NCI-H1092 (cell line): ENCODE measurements at regions not wholly inside any gene's neighbourhood (a gene's known extent, or its start where the extent isn't known, plus 50 kb on each side); places are given as distances from the start of the nearest gene placed in this dataset.

ENCODE experiments used
- DNase-seq: peaks from one replicate; lab custom pipeline; 2025; lab: John Stamatoyannopoulos, UW

DNA sequence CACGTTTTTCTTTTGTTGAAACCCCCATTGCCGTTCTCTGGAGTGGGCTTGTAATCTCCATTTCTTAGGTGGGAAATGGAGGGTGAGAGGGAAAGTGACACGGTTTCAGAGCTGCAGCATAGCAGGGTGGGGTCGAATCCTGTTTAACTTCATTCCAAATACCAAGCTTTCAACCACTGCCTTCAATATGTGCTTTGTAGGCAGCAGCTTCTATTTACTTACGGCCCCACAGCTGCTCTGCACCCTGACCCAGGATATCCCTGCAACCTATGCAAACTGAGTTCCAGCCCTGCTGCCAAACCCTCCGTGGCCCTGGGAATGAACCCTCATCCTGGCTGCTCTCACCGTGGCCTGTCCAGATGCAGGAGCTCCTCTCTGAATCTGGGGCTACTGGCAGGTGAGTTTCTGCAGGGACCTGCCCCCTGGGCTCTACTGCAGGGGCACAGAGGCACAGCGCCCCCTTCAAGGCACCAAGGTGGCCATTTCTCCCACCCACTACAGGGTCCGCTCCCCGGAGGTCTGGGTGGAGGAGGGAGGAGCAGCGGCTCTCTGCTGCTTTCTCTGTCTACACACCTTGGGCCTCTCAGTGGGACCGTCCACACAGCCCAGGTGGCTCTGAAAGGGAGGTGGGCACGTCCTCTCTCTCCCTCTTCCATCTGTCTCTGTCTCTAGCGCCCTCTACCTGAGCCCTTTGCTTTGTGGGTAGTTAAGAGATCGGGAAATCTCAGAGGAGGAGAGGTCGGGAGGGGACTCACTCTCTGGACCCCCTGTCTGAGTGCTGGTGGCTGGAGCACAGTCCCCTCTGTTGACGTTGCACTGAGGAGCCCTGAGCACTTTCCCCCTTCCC lies 279.1 kb downstream of the BRD1 start:
- DNase-seq: no peak

DNA sequence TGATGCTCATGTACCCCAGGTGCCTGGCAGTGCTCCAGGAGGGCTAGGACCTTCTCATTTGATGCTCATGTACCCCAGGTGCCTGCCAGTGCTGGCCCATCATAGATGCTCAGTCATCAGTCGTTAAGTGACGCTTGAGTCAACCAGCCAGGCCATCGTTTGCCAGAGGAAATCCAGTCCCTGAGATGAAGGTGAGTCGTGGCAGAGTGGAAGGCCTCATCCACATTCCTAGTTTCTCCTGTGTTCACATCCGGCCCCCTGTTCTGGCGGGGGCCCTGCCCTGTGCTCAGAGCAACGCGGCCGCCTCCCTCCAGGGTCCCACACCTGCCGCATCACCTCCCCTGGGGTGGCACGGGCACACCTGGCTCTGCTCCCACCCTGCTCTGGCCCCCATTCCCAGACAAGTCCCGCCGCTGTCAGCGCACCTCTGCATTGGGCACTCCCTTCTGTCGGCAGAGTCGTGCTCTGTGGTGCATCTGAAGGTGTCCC lies 279.9 kb downstream of the BRD1 start:
- no peak for DNase-seq

DNA sequence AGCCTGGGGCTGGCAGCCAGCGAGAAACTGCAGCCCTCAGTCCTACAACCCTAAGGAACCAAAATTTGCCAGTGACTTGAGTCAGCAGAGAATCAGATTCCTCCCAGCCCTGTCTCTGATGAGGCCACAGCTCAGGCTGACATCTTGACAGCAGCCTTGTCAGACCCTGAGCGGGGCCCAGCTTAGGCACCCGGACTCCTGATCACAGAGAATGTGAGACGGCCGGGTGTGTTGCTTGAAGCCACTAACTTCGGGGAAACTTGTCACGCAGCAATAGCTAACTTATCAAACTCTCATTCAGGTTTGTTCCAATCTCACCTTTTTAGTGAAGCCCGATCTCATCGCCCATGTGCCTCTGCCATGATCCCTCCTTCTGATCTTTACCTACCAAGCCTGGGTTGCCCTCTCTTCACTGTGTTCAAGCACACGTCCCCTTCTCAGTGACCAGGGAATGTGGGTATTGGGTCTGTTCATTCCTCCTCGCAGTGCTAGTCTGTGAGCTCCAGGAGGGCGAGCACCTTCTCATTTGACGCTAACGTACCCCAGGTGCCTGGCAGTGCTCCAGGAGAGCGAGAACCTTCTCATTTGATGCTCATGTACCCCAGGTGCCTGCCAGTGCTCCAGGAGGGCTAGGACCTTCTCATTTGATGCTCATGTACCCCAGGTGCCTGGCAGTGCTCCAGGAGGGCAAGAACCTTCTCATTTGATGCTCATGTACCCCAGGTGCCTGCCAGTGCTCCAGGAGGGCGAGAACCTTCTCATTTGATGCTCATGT lies 280.7 kb downstream of the BRD1 start:
- DNase-seq: no peak

DNA sequence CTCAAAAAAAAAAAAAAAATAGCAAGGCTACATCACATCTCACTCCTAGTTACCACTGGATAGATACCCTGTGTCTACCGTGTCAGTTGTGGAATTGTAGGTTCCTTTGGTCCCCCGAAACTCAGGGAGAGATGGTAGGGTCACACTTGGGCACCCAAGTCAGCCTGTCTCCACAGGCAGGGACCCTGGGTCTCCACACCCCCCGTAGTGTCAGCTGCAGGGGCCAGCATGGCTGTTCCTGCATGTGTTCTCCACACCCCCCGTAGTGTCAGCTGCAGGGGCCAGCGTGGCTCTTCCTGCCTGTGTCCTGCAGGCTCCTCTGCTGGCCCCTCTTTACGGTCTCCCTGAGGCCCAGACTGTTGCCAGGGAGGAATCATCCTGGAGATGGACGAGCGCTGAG lies 282.1 kb downstream of the BRD1 start:
- no peak for DNase-seq

DNA sequence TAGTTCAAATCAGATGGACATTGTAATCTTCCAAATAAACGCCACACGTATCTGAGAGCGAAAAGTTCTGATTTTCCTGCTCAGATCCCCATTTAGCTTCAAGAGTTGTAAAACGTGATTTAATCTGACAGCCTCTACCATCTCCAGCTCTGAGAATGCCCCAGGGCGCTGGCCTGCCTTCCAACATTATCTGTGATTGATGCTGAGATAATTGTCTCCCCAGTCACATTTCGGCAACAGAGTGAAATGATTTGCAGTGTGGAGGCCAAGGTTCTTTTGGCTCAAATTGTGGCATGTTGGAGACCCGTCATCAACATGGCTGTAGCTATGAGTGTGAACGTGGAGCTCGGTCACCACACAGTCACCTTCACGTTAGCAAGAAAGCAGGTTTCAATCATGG lies 283.4 kb downstream of the BRD1 start:
- no peak for DNase-seq

DNA sequence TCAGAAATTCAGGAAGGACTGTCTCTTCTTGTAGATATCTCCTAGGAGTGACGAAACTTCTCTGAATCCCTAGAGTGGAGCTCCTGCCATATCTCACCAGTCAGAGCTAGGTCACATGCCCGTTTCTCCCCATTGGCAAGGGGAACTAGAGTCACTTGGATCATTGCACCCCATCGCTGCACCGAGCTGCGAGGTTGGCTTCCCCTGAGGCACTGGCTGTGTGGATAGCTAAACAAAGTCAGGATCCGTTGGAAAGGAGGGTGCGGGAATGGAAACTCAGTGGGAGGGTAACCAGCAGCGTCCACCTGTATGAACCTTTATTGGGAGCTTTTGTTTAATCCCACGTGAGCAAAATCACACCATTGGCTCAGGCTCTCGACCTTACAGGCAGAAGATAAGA lies 283.8 kb downstream of the BRD1 start:
- no peak for DNase-seq

DNA sequence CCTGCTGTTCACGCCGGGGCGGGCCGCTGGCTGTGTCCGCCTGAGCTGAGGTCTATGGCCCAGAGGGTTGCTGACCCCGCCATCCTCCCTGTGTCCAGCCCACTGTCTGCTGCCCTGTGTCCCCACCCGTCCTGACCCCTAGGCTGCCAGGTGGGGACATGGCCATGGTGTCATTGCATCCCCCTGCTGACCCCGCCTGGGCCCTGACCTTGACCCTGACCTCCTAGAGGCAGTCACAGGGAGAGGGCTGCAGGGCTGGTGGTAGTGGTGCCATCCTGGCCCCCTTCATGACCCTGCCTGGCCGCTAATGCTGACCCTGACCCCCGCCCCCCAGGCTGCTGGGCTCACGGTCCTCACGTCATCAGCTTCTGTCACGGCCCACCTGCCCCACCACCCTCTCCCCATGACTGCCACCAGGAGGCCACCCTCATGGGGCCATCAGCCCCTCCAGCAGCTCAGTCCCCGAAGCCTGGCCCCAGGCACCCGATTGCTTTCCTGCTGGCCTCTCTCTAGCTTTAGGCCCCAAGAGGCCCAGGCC lies 285.9 kb downstream of the BRD1 start:
- no peak for DNase-seq

DNA sequence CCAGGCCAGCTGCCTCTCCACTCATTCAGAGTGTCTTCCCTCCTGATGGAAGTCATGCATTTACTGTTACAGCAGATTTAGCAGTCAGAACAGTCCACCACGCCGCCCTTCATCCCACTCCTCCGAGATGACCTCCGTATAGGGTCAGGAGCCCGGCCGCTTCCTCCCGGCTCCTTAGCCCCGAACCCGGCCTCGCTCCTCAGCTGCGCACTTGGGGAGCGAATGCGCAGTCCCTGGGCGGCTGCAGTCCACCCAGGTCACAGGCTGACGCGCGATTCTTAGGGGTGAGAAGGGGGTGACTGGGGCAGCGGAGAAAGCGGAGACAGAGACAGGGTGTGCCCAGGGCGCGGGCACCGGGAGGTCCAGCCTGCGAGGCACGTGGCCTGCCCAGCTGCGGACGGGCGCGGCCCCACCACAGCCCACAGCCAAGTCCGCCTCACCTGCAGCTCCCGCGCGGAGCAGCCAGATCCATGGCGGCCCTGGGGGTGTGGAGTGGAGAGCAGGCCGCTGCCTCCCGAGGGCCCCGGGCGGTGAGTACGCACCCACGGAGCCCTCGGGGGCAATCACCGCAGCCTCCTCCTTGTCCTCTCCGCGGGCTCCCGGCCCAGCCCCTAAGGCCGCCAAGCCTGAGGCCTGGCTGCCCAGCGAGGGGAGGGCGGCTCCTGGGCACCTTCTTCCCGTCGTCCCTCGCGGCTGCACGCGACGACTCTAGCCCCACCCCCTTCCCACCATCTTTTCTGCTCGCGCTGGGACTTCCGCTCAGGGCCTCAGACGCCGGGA lies 286.6 kb downstream of the BRD1 start:
- DNase-seq: no peak

DNA sequence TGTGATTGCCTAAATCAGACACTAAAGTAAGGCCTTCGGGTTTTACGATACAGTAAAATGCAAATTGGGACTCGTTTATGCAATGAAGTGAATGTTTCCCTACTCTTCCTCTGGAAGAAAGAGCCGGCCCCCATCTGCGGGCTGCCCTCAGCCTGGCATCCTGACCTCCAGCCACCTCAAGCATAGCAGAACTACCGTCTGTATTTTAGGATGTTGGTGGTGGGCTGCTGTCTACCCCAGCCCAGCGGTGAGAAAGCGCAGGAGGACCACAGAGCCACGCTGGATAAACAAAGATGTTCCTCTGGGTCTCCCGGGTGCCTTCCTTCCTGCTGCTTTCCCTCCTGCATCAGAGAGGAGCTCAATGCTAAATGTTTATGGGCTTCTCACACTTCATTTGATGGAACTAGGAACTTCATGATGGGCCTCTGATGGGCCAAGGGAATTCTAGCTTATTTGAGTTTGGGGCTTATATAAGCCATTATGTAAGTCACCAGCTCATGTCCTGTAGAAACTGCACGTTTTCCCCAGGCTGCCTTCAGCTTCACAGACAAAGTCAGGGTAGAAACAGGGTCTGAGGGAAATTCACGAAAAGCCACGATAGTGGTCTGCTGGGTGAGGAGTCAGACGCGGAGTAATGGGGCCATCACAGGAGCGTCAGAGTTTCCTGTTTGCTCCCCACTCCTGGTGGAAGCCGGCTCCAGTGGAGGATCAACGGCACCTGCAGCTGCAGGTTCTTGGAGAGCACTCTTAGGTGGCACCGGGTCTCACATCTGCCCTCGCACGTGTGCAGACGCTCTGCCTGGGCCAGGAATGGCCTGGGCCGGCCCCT lies 287.4 kb downstream of the BRD1 start:
- DNase-seq: no peak

DNA sequence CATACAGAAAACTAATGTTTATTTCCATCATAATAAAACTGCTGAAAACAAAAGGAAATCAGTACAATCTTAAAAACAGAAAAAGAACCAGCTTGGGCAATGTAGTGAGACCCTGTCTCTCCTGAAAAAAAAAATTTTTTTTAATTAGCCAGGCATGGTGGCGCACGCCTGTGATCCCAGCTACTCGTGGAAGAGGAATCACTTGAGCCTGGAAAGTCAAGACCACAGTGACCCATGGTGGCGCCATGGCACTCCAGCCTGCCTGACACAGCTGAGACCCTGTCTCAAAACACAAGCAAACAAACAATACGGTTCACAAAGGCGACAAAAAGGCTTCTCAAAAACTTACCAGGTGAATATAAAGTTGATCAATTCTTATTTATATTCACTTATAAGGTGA lies 289.7 kb downstream of the BRD1 start:
- no peak for DNase-seq

DNA sequence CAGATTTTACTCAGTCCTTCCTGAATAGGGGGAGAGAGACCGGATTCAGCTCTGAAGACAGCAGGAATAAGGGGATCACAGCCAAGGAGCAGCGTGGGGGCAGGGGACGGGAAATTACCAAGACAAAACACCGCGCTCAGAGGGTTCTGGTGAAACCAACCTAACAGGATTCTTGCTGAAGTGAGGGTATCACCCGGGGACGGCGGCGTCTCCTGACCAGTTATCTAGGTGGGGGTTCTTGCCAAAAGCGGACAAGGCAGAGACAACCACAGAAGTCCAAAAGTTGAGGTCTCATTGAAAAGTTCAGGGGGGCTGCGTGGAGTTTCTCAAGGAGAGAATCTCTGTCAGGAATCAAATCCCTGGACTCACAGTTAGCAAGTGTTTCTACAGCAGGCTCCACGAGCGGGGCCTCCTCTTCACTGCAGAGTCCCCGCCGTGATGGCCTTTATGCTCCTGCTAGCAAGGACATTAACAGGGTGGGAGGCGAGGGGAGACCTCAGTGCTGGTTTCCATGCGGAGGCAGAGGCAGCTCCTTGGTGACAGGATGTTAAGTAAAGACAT lies 291.0 kb downstream of the BRD1 start:
- DNase-seq: no peak

DNA sequence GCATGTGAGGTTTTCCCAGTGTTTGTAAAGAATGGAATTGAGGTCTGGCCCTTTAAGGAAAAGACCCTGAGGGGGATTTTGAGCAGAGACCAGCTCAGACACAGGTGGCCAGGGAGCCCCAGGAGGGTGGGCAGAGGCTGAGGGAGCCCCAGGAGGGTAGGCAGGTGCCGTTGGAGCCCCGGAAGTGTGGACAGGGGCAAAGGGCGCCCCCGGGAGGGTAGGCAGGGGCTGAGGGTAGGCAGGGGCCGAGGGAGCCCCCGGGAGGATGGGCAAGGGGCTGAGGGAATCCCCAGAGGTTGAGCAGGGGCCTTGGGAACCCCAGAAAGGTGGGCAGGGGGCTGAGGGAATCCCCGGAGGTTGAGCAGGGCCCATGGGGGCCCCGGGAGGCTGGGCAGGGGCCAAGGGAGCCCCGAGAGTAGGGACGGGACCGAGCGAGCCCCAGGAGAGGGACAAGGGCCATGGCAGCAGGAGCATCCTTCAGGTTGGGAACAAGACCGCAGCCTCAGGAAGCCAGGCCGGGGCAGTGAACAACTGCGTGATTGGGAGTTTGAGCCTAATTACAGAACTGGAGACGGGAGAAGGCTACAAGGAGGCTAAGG lies 292.0 kb downstream of the BRD1 start:
- DNase-seq: no peak

DNA sequence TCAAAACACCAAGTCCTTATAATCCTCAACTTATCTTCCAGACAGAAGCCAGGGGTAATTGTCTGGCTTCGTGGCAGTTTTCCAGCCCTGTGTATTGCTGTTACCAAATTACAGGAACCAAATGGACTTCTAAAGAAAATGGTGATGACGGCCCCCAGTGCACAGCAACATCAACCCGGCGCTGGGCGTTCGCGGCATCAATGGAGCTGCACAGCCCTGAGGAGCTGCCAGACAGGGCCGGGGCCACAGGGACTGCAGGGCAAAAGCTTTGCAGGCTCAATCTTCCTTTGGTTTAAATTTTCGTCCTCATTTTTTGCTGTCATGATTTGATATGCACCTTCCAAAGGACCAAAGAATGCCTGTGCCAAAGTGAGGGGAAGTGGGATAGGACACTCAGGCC lies 292.5 kb downstream of the BRD1 start:
- no peak for DNase-seq

DNA sequence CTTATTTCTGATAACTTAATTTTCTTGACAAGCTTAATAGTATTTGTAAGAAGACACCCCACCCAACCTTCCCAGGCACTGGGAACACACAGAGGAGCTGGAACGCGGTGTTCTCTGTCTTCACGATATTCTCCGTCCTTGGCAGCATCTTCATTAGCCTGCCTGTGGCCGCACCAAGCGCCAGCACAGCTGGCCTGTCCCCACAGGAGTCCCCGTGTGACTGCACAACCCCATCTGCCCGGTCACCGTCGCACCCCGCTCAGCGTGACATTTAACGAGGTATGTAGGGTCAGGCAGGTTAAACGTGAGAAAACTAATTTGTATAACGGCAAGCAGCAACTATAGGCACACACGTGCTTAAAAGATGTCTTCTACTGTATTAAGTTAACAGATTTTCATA lies 293.3 kb downstream of the BRD1 start:
- no peak for DNase-seq

DNA sequence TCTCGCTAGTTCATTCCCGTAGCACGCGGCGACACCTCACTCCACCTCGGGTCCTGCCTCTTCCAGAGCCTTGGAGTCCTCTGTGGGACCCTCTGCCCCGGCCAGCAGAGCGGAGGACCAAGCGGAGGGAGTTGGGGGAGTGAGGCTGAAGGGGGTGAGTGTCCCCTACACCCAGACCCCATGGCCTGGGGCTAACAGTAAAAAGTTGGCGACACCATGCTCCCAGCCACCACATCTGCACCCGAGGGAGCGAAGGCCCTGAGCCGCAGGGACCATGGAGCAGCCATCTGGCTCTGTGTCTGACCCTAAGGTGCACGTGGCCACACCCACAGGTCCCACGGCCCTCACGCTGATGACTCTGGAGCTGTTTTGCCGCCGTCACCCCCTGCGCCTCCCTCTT lies 293.8 kb downstream of the BRD1 start:
- no peak for DNase-seq

DNA sequence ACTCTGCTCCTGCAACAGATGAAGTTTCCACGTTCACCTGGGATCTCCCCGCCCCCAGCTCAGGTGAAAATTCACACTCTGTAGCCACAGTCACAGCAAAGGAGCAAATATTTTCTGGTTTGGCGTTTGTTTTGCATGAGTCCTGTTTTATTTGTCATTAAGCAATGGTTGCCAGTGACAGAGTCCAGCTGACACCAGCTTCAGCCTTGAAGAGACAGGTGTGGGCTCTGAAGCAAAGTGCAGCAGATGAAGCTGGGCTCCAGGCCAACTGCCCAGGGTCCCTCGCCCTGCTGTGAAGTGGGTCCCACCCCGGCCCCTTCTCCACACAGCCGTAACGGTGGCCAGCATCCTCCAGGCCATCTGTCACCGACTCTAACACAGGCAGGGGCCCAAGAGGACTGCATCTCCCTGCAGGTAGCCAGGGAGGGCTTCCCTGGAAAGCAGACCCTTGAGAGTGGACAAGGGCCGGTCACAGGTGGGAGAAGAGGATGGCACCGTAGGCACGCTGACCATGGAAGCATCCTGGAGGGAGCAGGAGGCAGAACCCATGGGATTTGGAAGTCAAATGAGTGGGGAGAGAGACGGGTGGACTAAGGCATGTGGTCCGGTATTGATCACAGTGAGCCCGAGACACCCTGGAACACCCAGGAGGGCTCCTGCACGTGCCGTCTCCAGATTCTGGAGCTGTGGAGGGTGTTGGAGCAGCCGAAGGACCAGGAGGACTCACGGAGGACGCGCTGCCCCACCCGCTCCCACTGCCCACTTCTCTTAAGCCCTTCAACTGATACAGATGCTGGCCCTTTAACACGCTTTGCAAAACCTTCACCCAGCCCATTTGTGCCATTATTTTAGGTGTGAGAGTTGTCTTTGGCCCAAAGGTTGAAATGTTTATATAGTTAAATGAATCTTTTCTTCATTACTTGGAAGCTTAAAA lies 294.5 kb downstream of the BRD1 start:
- DNase-seq: no peak

DNA sequence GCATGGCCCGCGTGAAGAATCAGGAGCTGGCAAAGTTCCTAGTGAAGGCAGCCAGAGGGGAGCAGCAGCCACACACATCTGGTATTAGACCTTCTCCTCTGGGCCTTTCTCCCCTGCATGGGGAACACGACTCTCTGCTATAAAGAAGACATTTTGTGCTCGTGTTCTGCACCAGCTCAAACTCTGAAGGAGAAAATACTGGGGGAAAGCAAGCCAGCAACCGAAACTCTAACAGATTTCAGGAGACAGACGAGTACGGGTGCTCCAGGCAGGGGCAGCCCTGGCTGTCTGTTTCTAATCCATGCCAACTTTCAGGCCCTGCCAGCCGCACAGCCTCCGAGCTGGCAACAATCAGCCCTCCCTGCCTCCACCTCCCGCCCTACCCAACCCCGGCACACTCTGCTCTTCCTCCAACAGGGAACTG lies 296.3 kb downstream of the BRD1 start:
- no peak for DNase-seq

DNA sequence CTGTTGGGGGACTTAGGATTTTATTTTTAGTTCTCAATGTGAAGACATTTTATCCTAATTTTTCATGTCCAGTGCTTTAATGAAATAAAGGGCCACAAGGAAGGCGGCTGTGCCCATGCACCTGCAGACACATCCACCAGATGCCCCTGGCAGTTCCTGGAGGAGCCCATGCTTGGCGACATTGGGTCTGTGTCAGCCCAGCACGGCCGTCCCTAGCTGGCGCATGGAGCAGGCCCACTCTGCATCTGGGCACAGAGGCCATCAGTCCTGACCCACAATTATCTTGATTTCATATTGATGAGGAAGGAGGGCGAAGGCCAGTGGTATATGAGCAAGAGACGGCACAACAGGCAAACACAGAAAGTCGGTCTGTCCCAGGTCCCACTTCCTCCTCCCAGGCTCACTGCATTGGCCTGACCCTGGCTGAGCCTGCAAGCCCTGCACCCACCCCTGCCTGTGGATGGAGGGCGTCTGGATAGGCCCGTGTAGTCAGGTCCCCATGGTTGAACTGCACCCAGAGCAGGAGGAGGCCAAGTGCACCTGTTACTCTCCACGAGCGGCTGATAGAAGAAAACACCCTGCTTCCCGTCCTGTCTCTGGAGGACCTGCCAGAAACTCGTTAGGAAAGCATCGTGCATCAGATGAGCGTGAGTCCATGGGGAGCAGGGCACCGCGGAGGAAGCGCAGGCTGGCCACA lies 296.9 kb downstream of the BRD1 start:
- DNase-seq: no peak

DNA sequence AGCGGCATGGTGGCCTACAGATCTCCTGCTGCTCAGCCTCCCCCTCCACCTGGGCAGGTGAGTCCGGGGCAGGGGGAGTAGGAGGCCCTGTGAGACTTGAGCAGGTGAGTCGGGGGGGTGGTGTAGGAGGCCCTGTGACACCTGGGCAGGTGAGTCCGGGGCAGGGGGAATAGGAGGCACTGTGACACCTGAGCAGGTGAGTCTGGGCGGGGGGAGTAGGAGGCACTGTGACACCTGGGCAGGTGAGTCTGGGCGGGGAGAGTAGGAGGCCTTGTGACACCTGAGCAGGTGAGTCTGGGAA lies 299.3 kb downstream of the BRD1 start:
- no peak for DNase-seq
